H1 (cell line): ENCODE measurements at regions not wholly inside any gene's neighbourhood (a gene's known extent, or its start where the extent isn't known, plus 50 kb on each side); places are given as distances from the start of the nearest gene placed in this dataset.

Experiments
- CREB1 ChIP-seq: IDR thresholded peaks from 2 replicates; pipeline ENCODE4 v1.6.1; 2012; ENCODE audit warnings: inconsistent platforms
- CTCF ChIP-seq, 3 experiments: IDR thresholded peaks; 1 replicate in 2 of 3; 2 replicates in 1 of 3; pipeline versions ENCODE4 v1.5.1 to v1.6.1; 2011; ENCODE audit warnings: low read length in 3 of 3, mild to moderate bottlenecking in 3 of 3, inconsistent platforms in 2 of 3, low read depth in 1 of 3, moderate library complexity in 1 of 3; ENCODE audit not compliant: insufficient read depth in 1 of 3; ENCODE audit errors: control extremely low read depth in 1 of 3

DNA sequence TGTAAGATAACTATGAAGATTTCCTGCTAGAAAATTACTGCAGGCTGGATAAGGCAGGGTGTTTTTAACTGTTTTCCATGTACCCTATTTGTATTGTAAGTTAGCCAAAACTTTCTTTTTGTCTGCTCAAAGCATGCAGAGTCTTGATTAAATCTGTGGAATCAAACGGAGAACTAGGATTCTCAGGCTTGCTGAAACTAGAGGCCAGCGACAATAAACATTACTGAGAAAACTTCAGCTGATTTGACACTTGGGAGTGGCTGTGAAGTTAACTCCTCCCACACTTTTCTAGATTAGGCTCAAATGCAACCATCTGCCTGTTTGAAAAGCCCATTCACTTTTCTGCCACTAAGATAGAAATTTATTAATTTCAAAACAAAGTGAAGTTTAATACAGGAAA lies 153.2 kb upstream of the FRMD4B start:
- TF ChIP-seq CTCF (IDR thresholded peaks at IDR 0.05; ENCODE audit: control extremely low read depth in 1 of 3, insufficient read depth in 1 of 3, low read depth in 1 of 3, low read length in 3 of 3) (no peak), CREB1 (no peak)
